Endometrial microvascular endothelial cells (primary cell): ENCODE measurements at regions not wholly inside any gene's neighbourhood (a gene's known extent, or its start where the extent isn't known, plus 50 kb on each side); places are given as distances from the start of the nearest gene placed in this dataset.

Experiments used
- in situ Hi-C: cut with HindIII; loops from 2 replicates; pipeline ENCODE4 v1.10.0; 2017; ENCODE audit warnings: low sequenced_read_pairs, low pct_unique_long_range_greater_than_20kb; ENCODE audit errors: inconsistent ontology term

- in situ Hi-C loops, result no loop called here
Observed at GRCh38 chr2:83224591-83225200, 1234.4 kb downstream of the SUCLG1 start.

GRCh38 chr2:83221258-83221657 lies 1237.8 kb downstream of the SUCLG1 start:
- in situ Hi-C loops, result no loop called here

DNA sequence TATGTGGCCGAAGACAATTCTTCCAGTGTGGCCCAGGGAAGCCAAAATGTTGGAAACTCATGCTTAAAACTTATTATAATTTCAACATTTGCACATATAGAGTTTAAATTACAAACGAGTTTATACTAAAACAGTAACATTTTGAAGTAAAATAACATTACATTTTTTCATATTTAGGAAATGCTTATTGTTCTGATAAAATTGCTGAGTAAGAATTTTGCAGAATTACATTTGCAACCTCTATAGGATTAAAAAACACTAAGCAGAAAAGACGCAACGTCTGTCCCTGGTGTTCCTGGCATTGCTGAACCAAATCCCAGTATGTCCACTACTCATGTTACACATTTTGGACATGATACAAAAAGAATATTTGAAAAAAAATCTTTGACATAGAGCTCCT lies 1241.2 kb downstream of the SUCLG1 start:
- in situ Hi-C loops, result no loop called here

- in situ Hi-C loops, result loop anchor here (25.0 kb wide), 1 partner anchor 509 kb away; no protein-coding TSS in a partner anchor
Observed at GRCh38 chr2:83196225-83196624, 1262.9 kb downstream of the SUCLG1 start.

DNA sequence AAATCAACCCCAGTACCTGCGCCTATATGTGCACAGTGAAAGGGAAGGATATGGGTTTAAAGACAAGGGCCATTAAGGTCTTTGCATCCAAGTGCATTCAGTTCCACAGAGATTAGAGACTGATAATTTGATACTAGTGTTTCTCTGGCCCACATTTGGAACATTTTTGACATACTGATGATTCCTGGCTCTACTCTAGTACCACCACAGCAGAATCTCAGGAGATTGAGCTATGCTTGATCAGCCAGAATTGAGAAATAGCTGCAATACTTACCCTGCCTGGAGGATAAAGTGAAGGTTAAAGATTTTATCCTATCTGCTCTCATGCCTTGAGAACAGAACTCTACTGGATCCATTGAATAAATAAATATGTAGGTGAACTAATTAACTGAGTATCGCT lies 1267.8 kb downstream of the SUCLG1 start:
- in situ Hi-C loops, result loop anchor here (25.0 kb wide), 1 partner anchor 504 kb away; no protein-coding TSS in a partner anchor

DNA sequence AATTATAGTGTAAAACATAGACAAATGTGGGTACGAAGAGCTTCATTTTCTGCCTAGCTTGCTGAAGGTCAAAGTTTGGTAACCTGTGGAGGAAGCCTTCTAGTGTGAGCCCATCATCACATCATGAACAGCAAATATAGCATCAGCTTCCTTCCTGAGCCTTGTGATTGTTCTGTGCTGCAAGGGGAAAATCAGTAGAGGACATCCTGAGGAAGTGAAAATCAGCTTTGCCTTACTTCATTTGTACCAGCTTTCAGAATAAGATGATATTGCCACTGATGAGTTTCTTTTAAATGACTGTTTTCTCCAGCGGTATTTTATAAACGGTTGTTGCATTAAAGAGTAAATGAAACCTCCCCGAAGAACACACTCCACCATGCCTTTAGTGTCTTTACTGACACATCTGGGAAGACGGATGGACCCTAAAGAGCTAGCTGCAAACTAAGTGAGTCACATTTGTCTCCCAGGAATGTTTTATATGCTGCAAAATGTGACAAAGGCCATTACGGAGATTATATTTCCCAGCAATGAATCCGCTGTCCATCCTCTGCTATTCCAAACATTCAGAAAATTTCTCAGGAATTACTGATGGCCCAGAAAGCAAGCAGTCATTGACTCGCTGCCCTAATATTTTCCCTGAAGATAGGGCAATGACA lies 1272.8 kb downstream of the SUCLG1 start:
- in situ Hi-C loops, result loop anchor here (25.0 kb wide), 1 partner anchor 499 kb away; no protein-coding TSS in a partner anchor

- in situ Hi-C loops, result loop anchor here (25.0 kb wide), 1 partner anchor 494 kb away; no protein-coding TSS in a partner anchor
Observed at GRCh38 chr2:83180862-83181530, 1278.1 kb downstream of the SUCLG1 start.

- in situ Hi-C loops, result loop anchor here (25.0 kb wide), 1 partner anchor 489 kb away; no protein-coding TSS in a partner anchor
Observed at GRCh38 chr2:83176539-83176938, 1282.5 kb downstream of the SUCLG1 start.

GRCh38 chr2:83172841-83173240 lies 1286.2 kb downstream of the SUCLG1 start:
- in situ Hi-C loops, result no loop called here

DNA sequence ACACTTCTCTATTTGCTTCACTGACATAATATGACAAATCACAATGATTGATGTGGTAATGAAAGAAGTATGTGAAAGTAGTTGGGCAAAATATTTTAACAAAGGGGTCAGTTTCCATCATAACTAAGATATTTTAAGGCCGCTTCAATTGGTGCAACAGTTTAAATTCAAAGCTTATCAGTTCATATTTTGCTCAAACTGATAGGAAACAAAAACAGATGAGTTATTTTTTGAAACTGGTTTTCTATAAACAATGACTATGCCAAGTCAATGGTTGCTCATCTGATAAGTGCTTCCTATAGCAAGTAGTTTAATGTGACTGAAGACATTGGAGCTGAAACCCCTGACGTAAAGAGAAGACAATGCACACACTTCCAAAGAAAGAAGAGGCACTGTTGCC lies 1290.7 kb downstream of the SUCLG1 start:
- in situ Hi-C loops, result no loop called here

DNA sequence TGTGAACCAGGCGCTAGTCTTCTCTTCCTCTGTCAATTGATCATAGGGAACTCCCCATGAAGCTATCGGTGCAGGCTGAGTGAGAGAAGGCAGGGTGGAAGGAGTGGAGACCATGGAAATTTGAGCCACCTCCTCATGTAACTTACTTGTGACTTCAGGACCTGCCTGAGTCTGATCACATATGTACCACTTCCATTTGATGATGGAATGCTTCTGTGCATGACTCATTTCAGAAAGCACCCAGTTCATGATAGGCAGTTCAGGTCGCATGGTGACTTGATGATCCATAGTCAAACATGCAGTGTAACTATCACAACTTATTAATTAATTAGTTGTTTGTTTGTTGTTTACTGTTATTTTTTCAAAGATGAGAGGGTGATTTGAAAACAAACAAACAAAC lies 1296.7 kb downstream of the SUCLG1 start:
- in situ Hi-C loops, result no loop called here

DNA sequence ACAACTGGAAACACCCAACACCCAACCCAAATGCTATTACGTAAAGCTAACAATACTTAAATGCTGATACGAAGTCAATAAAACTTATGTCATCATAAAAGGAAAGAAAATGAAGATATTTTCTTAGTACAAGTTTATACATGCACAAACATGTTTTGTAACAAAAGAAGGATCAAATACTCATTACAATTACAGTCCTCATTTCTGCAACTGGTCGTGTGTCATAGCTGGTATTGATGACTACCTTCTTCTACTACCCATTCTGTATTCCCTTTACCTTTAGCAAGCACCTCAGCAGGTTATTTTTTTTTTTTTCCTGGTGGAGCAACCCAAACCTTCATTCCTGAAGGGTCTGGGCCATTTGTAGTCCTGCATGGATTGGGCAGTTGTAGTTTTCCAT lies 1298.5 kb downstream of the SUCLG1 start:
- in situ Hi-C loops, result no loop called here

DNA sequence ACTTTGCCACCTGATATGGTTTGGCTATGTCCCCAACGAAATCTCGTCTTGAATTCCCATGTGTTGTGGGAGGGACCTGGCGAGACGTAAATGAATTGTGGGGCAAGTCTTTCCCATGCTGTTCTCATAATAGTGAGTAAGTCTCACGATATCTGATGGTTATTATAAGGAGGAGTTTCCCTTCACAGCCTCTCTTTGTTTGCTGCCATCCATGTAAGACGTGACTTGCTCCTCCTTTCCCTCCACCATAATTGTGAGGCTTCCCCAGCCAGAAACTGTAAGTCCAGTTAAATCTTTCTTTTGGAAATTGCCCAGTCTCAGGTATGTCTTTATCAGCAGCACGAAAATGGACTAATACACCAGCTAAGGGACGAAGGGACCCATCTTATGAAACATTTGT lies 1303.3 kb downstream of the SUCLG1 start:
- in situ Hi-C loops, result no loop called here

DNA sequence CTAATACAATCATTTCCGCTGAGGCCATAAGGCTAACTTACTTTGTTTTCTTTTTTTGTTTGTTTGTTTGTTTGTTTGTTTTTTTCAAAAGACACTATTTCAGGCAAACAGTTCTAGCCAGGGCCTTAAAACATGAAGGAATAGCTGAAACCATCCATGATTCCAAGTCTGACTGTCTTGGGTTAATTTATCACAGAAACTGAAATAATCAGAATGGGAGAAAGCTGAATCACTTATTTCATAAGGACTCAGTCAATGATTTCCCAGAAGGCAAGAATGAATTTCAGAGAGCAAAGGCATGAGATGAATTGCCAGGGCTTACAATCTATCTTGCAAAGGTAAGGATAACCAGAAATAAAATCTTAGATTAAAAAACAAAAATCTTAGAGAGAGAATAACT lies 1315.1 kb downstream of the SUCLG1 start:
- in situ Hi-C loops, result no loop called here

DNA sequence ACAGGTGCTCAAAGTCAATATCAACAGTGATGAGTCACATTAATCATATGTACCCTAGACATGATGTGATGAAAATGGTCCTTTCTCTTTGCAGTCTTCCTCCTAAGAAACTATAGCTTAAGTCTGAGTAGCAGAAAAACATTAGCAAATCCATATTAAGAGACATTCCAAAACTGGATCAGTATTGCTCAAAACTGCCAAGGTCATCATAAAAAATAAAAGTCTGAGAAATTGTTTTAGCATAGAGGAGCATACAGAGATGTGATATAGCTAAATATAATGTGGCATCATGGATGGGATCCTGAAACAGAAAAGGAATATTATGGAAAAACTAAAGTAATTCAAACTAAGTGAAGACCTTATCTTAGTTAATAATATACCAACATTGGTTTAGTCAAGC lies 1316.1 kb downstream of the SUCLG1 start:
- in situ Hi-C loops, result no loop called here

GRCh38 chr2:83115606-83116005 lies 1343.5 kb downstream of the SUCLG1 start:
- in situ Hi-C loops, result no loop called here

GRCh38 chr2:83115155-83115554 lies 1343.9 kb downstream of the SUCLG1 start:
- in situ Hi-C loops, result no loop called here

- in situ Hi-C loops, result no loop called here
Observed at GRCh38 chr2:83113953-83114352, 1345.1 kb downstream of the SUCLG1 start.

GRCh38 chr2:83112858-83113257 lies 1346.2 kb downstream of the SUCLG1 start:
- in situ Hi-C loops, result no loop called here

GRCh38 chr2:83109284-83109683 lies 1349.8 kb downstream of the SUCLG1 start:
- in situ Hi-C loops, result no loop called here
